SKM-1 treated with dmso at 0.1 percent for 144 hours (cell line): ENCODE measurements at regions not wholly inside any gene's neighbourhood (a gene's known extent, or its start where the extent isn't known, plus 50 kb on each side); places are given as distances from the start of the nearest gene placed in this dataset.

Source experiments
- DNase-seq: peaks from one replicate; lab custom pipeline; 2025; ENCODE audit not compliant: unreplicated experiment; lab: John Stamatoyannopoulos, UW

- DNase-seq = no peak
Observed at GRCh38 chr7:42456756-42457276, 219.8 kb upstream of the GLI3 start.

DNA sequence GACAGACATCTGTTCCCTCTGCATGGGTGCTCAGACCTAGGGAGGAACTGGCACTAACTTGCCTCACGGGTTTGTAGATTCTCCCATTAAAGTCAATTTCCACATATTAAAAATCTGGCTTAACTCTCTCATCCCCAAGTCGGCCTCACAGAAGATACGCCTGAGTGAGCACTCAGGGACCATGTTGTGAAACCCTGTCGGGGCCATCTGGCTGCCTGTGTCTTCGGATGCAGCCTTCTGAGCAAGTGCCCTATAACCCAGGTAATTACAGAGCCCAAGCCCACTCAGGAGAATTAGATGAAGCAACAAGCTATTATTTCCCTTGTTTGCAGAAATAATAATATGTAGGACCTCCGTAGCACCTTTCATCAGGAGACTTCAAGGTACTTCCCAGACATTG lies 219.3 kb upstream of the GLI3 start:
- DNase-seq = no peak

DNA sequence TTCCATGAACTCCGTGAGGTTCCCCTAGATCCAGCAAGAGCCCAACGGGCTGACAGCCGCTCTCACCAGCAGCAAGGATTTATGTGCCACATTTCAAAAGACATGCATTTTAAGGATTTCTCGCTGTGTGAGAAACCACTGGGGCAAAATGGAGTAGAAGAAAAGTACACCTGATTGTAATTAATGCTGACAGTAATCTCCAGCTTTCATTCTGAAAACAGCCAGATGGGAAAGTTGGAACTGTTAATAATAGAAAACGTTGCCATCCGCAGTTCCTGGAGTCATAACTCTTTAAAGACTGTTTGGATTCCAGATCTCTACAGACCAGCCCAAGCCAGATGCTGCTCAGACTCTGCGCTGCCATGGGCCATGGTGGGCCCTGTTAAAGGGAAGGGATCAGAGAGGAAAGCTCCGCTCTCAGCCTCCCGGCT lies 216.9 kb upstream of the GLI3 start:
- no peak for DNase-seq

GRCh38 chr7:42452356-42452755 lies 215.3 kb upstream of the GLI3 start:
- no peak for DNase-seq

DNA sequence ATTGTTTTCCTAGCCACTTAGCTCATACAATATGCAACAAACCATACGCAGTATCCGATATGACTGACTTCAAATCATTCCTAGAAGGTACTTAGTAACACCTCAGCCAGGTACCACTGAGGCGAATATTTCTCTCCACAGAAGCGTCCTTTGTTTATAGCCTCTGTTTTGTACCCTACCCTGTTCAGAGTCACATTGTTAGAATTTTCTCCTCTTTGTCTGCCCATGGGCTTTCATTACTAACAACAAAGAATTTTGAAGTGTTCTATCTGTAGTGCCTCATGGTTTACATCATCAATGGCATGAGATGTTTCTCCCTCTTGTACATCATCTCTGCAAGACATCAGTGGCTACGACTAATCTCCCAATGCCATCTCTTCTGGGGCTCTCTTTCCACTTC lies 212.4 kb upstream of the GLI3 start:
- no peak for DNase-seq

- no peak for DNase-seq
Observed at GRCh38 chr7:42448901-42449300, 211.9 kb upstream of the GLI3 start.

- DNase-seq = no peak
Observed at GRCh38 chr7:42445691-42446090, 208.7 kb upstream of the GLI3 start.

DNA sequence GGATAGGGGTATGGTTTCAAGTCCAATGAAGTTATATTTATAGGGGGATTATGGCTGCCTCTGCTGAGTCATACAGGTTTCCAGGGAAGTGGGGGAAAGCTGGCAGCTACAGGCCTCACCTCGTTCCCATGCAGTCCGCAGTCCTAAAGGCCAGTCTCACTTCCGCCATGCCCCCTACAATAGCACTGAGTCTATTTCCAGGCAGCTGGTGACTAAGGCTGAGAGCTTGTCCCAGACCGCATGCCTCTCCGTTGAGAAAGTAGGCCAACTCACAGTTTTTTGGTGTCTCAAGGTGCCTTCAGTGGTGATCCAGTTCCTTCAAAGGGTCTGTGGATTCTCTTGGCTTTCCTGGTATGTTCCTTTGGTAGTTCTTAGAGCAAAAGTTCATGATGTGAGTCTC lies 203.9 kb upstream of the GLI3 start:
- DNase-seq = no peak

- no peak for DNase-seq
Observed at GRCh38 chr7:42432644-42433043, 195.6 kb upstream of the GLI3 start.

DNA sequence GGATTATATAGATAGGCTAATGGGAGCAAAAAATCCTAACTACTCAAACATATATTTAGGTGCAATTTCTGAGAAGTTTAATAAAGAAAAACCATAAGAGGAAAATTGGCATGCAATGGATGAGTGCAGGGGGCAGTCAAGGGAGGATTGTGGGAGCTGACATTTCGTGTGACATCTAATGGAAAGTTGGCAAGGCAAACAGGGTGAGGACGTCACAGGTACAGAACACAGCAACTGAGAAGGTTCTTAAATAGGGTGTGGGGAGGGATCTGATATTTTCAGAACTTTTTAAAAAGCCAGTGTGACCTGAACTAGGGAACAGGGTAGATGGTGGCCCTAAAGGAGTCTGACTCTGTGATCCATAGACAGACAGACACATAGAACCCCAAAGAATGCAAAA lies 194.9 kb upstream of the GLI3 start:
- DNase-seq = no peak

- no peak for DNase-seq
Observed at GRCh38 chr7:42429339-42429738, 192.3 kb upstream of the GLI3 start.

DNA sequence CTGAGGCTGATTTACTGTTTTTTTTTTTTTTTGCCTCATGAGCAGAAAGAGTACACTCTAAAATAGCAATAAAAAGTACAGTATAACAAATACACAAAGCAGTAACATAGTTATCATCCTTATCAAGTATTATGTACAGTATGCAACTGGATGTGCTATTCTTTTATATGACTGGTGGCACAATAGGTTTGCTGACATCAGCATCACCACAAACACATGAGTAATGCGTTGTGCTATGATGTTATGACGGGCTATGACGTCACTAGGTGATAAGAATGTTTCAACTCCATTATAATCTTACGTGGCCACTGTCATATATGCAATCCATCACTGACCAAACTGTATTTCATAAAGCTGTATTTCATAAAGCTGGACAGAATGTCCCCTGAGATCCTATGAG lies 189.2 kb upstream of the GLI3 start:
- DNase-seq = no peak

DNA sequence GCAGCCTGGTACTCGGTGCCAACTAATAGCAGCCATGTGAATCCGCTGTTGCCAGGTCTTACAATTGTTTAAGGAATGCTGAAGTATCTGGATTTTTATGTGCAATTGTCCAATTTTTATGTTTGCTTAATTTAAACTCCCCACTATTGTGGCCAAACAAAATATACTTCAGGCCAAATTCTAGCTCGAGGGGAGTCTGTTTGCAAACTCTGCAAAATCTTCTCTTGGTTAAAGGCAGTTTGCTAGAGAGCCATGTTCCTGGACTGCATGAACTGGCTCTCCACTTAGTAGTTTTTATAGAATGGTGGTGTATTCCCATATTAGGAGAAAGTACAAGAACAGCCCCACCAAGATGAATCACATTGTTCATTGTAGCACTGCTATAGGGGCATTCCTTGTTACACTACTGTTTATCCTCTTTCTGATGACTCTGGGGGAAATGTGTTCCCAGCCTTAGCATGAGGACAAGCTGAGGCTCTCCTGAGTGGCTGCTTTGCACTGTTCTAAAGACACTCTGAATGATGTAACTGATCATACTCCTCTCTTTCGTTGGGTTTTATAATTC lies 178.0 kb upstream of the GLI3 start:
- no peak for DNase-seq

GRCh38 chr7:42414028-42414427 lies 177.0 kb upstream of the GLI3 start:
- no peak for DNase-seq

DNA sequence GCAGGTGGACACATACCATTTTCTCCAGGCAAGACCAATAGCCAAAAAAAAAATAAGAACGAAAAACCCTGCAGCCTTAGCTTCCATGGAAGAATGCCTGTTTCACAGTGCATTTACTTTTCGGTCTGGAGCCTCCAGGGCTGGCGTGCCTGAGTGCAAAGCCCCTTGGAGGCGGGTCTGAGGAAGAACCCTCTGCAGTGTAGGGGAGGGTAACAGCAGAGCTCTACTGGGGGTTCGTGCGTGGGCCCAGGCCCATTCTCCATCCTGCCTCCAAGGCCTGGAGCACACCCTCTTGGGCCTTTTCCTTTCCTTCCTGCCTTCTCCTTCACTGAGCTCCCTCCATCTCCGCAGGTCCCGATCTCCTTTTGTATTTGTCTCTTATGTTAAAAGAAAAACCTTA lies 172.3 kb upstream of the GLI3 start:
- no peak for DNase-seq

DNA sequence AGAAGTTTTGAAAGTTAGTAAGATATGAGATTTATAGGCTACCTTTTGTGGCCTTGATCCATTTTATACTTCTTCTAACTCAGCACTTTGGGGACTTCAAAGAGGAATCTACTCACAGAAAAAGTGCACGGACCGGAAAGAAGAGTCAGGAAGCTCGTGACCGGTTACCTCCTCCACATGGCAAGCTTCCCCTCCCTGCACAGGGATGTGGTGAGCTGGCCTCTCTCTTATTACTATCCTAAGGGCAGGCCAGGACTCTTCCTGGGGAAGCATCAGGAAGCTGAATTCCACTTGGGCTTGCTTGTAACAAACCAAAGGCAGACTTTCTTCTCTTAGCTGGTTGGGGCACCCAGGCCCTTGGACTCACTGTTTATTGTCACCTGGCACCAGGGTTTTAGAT lies 170.8 kb upstream of the GLI3 start:
- no peak for DNase-seq

DNA sequence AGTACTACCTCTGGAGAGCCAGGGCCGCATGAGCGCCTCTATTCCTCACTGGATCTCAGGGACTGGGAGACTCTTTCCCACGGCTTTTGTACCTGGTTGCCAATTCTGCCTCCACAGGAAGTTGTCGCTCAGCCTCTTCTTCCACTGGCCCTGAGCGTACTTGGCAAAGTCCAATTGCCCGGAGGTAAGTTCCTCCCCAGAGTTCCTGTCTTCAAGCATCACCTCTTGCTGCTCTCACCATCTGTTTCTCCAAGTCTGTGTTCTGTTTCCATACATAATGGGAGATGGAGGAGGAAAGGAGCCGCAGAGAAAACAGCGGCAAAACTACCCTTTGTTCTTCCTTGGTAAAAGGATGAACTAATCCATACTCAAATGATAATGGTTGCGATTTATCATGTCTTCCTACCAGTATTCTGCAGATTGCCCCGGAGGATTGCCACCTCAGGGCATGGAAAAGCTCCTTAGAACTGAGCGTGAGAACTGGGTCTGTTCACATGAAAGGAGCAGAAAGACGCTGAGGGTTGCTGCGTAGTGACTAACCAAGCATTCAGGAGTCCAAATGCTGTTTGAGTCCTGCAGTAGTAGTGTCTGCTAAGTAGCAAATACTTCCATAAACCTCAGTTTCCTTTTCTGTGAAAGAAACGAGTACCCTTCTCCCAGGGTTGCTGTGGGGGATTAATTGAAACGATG lies 170.2 kb upstream of the GLI3 start:
- DNase-seq = no peak

DNA sequence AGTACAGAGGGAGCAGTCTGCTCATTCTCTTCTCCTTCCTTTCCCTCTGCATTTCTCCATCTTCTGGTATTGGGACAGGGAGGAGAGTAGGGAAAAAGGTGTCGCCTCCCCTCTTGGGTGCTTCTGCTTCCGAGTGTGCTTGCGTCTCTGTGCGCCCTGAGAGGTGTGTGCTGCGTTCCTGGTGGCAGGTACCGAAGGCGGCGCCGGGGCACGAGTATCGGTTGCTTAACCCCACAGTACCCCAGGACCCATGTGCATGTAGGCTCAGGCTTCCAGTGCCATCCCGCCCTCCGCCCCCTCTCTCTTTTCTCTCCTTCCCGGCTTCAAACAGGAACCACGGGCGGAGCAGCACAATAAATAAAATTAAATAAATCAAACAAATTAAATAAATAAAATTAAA lies 169.3 kb upstream of the GLI3 start:
- no peak for DNase-seq

- no peak for DNase-seq
Observed at GRCh38 chr7:42405782-42406181, 168.8 kb upstream of the GLI3 start.

GRCh38 chr7:42403831-42404230 lies 166.8 kb upstream of the GLI3 start:
- no peak for DNase-seq

- no peak for DNase-seq
Observed at GRCh38 chr7:42400961-42401360, 164.0 kb upstream of the GLI3 start.

- DNase-seq = no peak
Observed at GRCh38 chr7:42400211-42400772, 163.3 kb upstream of the GLI3 start.

DNA sequence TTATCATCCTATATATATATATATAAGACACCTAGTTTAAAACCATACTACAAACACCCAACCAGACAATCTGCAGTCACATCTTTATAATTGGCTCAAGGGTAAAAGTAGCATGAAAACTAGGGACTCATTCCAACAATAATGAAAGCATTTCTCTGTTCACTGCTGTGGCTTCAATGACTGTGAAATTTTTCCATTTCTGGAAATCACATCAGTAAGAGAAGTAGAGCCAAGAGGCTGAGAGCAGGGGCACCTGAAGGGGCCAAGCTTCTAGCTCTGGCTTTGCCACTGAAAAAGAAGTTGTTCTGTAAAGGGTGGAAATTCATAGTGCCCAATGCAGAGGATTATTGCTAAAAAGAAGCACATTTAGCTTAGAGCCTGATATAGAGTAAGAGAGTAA lies 158.6 kb upstream of the GLI3 start:
- no peak for DNase-seq
